GM12892 (cell line): ENCODE measurements at regions not wholly inside any gene's neighbourhood (a gene's known extent, or its start where the extent isn't known, plus 50 kb on each side); places are given as distances from the start of the nearest gene placed in this dataset.

Source experiments
- POLR2A ChIP-seq: IDR thresholded peaks from 2 replicates; pipeline ENCODE4 v1.6.1; 2011; ENCODE audit warnings: low read depth, low read length, control low read depth
- POLR2AphosphoS5 ChIP-seq: IDR thresholded peaks from 2 replicates; pipeline ENCODE4 v1.6.1; 2011; ENCODE audit warnings: low read depth, low read length, control low read depth
- TAF1 ChIP-seq: IDR thresholded peaks from 2 replicates; pipeline ENCODE4 v1.6.1; 2011; ENCODE audit warnings: low read depth, mild to moderate bottlenecking, control low read depth, low read length, borderline replicate concordance

DNA sequence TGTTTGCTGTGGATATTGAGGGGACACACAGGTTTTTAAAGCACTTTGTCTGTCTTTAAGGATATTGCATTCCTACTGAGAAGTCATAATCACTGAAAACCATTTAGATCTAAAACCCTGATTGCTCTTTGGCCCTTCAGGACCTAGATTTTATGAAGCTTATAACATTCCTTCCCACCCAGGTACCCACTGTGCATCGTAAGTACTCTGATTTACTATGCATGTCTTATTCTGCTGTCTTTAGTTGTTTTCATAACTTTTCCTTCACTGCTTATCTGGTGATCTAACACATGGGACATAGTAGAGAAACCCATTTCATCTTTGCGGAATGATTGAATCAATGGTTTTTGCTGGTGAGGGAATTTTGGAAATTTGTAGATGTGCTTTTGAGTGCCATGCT, 247.0 kb upstream of the RARB start:
- TF ChIP-seq TAF1 (no peak), POLR2A (no peak), POLR2AphosphoS5 (no peak)
